SHP77 (cell line): ENCODE measurements at regions not wholly inside any gene's neighbourhood (a gene's known extent, or its start where the extent isn't known, plus 50 kb on each side); places are given as distances from the start of the nearest gene placed in this dataset.
"Not testable (repeated sequence)": the region's sequence is repeated elsewhere in the genome, so short reads cannot be mapped to it uniquely, and the experiment has no call there.

Source experiments
- DNase-seq, 2 experiments: peaks; one replicate each; lab custom pipeline; 2025; lab: John Stamatoyannopoulos, UW

DNA sequence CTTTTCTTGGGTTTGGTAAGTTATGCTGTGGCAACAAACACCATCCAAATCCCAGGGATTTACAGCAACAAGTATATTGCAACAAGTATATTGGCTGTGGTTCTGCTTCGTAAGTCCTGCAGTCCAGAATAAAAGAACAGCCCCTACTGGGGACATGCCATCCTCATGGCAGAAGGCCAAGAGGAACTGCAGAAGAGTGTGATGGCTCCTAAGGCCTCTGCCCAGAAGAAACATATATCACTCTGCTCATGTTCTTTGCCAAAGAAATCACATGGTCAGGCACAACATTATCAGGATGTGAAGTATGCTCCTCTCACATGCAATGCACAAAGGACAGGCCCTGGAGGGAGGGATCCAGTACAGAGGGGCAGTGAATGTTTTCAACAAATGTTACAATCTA lies 159.6 kb upstream of the TAS2R1 start:
- DNase-seq: no peak

DNA sequence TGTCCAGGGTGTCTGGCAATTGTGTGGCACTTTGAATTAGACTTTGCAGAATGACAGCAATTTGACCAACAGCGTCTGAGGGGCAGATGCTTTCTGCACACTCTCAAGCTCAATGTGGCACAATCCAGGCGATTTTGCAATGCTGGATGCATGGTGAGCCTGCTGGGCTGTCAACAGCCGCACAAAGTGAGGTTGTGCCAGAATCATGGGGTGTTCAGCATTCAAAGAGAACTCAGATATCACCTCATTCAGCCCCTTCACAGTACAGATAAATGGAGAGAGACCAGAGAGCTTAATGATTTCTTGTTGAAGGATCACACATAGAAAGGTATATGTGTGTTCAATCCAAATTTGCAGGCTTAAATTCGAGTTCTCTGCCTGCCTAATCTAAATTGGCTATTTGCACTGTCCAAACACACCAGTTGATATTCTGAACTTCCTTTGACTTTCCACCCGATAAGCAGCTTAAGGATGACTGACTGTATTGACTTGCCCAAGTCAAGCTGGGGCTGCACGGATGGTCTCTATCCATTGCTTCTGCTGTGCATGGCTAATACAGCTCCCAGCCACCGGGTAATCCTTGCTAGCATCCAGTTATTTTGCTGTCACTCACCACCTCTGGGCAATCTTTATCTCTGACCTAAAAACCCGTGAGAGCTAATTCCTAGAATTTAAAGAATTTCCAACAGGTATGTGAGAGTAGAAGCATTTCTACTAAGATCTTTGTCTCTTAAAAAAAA lies 157.9 kb upstream of the TAS2R1 start:
- no peak for DNase-seq

DNA sequence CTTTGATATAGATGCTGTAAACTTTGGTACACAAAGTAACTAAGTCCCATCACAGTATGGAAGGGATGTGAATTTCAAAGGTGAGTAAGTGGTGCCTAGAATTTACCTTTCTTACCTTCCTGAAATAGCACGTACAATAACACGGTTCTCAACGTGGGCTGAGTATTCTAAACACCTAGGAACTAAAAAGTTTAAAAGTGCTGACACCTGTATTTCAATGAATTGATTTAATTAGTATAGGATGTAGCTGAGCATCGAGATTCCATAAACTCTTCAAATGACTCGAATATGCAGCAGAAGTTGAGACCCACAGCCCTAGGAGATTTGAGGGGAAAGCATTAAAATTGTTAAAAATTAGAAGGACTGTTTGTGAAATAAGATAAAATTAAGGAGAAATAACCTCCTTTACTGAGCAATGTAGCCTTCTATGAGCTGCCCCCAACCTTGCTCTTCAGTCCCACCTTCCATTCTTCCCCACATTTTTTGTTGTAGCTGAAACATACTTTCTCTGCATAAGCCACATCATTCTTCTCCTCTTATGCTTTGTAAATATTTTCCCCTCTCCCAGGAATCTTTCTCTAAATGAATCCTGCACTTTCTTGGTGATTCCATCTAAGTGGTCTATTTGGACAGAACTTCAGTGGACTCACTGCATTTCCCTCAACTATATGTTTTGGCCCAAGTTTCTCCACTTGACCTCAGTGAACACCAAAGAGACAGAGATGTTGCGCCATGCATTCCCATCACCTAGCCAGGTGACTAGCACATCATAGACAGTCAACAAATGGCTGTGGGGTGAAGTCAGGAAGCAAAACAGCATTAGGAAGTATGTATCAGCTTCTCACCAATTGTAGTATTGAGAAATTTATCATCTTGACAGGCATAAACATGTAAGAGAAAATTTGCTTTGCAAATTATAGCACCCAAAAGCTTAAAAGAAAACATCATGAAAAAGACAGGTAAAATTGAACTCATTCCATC lies 156.5 kb upstream of the TAS2R1 start:
- DNase-seq: no peak

DNA sequence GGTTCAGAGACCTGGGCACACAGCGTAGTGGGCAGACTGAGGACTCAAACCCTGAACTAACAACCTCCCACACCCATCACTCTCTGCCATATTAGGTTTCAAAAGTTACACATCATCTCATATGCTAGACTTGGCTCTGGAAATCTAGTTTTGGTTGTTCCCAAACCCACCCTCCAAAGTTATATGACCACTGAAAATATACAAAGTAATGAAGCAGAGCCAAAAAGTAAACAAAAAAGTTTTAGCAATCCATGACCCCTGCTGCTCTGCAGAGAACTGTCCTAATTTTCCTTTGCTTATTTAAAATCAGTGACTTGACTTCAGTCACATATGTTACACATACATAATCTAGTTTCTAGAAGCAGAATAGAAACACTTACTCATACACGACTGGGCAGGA lies 155.6 kb upstream of the TAS2R1 start:
- DNase-seq: no peak

DNA sequence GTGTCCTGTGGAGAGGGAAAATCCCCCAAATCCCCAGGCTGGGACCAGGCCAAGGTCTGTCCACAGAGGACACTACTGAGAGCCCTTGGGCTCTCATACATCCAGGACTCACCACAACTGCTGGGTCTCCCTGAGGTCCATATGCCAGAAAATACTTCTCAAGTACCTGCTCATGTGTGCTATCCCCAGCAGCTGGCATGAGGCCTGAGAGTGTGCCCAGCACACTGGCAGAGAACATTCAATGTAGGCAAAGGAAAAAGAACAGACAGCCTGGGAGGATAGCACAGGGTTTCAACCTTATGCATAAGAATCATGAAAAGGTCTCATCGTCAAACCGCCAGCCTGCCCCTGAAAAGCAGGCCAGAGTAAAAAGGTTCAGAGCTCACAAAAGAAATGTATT lies 154.1 kb upstream of the TAS2R1 start:
- DNase-seq: no peak

DNA sequence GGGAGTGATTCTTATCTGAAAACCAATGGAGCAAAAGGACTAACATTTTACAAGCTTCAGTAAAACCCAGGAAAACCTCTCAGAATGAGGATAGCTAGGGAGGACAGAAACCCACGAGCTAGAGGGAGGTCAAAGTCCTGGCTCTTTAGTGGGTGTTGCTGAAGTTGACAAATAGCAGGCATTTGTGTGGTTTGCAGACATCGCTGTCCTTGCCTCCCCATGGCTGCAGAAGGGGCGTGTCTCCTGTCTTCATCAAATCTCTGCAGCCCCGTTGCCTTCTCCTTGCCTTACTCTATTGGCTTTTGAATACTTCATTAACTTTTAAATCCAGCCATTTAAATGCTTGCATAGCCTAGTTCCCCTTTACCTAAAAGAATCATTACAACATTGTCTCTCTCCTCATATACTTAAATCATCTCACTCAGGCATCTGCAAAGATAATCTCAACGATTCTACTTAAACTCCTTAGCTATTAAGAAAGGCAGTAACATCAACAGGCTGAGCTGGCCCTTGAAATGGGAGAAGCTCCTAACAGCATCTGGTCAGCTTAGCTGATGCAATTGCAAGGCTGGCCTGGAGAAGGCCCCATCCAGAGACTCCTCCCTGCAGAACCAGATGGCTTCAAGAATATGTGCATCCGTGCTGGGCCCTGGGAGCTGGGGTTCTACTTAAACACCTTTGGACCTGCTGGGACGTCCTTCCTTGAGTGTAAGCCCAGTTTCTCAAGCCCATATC lies 152.8 kb upstream of the TAS2R1 start:
- DNase-seq: no peak

DNA sequence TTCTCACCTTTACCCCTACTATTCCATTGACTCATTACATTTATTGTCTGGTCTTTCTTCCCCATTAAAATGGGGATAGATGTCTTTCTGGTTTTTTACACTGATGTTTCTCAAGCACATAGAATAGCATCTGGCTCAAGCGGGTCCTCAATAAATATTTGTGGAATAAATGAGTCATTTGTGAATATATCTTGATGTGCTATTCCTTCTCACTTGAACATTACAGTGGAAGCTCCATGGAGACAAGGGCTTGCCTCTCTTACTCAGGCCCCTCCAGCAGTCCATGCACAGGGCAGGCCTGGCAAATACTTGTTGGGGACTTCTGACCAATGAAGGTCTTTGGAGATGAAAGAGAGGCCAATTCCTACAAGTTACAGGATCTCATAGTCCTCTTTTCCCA lies 151.7 kb upstream of the TAS2R1 start:
- DNase-seq: no peak

DNA sequence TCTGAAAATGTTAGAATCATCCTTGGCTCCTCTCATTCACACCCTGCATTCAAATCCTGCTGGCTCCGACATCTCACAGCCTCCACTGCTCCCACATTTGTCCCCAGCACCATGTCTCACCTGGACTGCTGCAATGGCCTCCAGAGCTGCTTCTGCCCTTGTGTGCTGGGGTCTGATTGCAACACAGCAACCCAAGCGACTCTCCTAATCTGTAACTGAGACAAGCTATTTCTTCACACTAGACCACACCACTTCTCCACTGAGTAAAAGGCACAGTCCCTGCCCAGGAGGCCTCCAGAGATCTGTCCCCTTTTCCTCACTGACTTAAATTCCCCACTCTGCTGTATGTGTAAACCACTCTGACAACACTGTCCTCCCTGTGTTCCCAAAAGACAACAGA lies 151.1 kb upstream of the TAS2R1 start:
- no peak for DNase-seq

DNA sequence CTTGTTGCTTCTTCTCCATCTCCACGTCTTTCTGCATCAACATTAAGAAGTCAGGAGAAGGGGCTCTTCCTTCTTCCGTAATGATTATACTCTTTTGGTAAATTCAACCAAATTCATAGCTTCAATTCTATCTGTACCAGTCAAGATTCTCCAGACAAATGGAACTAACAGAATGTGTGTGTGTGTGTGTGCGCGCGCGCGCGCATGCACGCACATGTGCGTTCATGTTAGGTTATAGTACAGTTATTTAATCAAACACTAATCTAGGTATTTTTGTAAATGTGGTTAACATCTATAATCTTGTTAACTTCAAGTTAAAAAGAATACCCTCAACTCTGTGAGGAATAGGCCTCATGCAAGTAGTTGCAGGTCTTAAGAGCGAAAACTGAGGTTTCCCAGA lies 150.3 kb upstream of the TAS2R1 start:
- no peak for DNase-seq

DNA sequence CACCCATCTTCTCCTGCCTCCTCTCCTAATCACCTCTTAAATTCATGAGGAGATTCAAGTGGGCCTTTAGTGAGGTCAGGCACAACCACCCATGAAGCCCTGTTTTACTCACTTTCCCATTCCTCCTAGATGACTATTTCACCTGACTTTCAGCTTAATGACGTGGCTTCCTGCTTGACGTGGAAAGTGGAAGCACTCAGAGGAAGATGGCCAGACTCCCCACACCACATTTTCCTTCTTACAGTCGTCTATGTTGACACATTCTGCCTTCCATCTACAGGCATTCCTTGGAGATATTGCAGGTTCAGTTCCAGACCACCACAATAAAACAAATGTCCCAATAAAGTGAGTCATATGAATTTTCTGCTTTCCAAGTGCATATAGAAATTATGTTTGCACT lies 146.4 kb upstream of the TAS2R1 start:
- DNase-seq: no peak

DNA sequence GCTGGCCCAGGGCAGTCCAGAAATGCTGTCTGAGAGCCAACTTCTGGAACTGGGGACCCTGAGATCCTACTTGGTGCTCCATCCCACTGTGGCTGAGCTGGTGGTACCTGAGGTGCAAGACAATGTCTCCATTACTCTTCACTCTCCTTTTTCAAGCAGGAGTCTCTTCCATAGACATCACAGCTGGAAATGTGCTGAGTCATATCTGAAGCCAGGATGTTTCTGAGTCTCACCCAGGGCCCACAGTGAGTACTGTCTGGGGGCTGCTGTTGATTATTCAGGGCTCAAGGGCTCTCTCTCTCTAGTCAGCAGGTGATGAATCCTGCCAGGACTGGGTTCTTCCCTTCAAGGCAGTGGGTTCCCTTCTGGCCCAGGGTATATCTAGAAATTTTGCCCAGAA lies 145.2 kb upstream of the TAS2R1 start:
- no peak for DNase-seq

DNA sequence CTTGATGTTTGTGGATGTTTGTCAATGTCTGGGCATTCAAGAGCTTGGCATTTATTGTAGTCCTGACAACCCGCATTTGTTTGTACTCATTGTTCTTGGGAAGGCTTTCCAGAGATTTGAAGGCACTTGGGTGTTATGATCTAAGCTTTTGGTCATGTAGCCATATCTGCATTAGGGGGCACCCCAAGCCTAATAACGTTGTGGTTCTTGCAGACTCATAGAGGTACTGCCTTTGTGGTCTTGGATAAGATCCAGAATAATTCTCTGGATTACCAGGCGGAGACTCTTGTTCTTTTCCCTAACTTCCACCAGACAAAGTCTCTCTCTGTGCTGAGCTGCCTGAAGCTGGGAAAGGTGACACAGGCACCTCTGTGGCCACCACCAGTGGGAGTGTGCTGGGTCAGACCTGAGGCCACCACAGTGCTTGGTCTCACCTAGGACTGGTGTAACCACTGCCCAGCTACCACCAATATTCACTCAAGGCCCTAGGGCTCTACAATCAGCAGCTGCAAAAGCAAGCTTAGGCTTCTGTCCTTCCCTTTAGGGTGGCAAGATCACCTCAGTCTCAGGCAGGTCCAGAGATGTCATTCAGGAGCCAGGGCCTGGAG lies 144.4 kb upstream of the TAS2R1 start:
- no peak for DNase-seq

DNA sequence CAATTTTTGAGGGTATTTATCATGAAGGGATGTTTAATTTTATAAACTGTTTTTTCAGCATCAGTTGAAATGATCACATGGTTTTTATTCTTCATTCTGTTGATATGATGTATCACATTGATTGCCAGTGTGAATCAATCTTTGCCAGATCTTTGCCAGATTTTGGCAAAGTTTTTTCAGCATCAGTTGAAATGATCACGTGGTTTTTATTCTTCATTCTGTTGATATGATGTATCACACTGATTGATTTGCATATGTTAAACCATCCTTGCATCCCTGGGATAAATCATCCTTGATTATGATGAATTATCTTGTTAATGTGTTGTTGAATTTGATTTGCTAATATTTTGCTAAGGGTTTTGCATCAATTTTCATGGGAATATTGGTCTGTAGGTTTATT lies 140.9 kb upstream of the TAS2R1 start:
- no peak for DNase-seq

DNA sequence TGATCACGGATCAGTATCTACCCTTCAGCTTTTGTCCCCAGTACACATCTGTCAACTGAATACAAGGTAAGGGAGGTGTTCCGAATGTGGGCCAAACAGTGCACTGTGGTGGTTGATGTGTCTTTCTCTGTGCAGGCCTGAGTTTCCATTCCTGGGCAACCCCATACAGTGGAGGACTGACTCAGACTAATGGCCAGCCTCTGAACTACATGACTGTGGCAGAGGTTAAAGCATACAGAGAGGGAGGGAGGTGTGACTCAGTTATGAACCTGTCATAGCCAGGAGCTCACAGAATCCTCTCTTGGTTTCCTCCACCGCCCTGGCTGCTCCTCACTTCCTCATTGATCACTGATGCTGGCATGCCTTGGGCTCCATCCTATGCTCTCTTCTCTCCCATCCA lies 136.4 kb upstream of the TAS2R1 start:
- no peak for DNase-seq

DNA sequence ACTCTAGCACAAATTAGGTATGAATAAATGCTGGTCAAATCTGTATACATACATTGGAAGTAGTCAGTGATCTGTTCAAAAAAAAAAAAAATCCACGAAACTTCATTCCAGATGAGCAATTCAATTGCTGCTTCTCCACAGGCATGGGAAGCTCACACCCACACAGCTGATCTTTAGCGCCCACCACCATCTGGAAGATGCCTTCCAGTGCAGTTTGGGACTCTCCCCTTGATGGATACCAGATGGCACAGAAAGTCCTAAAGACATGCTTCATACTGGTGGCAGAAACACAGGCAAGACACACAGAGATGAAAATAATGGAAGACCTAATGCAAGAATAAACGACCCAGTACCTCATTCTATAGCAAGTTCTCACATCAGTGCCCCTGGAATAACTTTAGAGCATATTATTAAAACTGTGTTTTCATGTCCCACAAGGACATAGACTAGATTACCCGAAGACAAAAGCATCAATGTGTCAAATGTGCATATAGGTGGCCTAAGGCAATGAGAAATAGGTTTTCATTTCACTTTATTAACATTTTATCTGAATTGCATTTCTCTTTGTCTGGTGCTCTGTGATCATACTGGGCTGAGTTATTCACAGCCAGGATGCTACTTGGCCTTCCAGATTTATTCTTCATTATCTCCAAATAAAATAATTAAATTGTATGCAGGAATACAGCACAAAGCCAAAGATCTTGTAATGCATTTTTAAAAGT lies 135.4 kb upstream of the TAS2R1 start:
- no peak for DNase-seq

DNA sequence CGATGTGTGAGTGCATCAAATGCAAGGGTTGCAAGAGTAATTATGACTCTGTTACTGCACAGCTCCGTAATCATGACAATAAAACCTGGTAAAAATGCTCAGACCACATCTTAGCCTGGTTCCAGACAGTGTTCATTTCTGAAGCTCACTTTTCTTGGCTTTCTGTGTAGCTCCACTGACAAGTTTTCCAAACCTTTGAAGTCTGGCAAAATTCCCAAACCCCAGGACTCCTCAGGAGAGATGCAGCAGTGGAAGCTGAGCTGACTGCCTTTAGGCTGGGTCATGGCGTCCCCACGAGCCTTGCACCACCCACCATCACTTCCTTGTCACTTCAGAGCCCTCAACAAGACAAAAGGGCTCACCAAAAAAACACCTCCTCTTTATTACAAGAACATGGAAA lies 131.6 kb upstream of the TAS2R1 start:
- no peak for DNase-seq

DNA sequence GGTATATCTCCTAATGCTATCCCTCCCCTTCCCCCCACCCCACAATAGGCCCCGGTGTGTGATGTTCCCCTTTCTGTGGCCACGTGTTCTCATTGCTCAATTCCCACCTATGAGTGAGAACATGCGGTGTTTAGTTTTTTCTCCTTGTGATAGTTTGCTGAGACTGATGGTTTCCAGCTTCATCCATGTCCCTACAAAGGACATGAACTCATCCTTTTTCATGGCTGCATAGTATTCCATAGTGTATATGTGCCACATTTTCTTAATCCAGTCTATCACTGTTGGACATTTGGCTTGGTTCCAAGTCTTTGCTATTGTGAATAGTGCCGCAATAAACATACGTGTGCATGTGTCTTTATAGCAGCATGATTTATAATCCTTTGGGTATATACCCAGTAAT lies 122.5 kb upstream of the TAS2R1 start:
- not testable (repeated sequence) for DNase-seq

DNA sequence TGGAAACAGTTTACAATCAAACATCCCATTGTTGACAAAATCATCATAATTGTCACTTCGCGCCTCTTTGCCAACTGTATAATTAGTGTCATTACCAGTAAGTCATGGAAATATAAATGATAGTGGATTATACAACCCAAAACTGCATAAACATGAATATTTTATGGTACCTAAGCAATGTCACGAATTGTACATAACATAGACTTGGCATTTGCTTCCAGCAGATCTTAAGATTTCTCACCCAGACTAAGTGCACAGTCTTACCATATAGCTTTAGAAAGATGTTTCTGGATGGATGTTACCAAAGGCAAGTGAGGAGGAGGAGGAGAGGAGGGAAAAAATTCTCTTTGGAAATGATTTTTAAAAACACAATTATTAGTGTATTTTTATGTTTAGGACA lies 113.4 kb upstream of the TAS2R1 start:
- no peak for DNase-seq

DNA sequence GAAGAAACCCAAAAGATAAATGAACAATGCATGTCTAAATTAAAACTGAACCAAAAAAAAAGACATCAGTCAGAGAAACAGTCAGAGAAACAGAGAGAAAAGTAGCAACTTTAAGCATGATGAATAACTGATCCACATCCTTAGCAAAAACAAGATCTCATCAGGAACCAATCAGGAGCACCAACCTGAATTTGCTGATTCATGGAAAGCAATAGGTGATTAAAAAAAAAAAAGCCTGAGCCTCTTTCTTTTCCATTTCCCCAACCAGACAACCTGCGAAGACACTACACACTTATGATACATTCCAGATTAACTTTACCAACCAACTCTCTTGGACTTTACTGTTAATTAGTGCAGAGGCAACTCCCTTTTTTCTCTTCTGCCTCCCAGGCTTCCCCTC lies 112.7 kb upstream of the TAS2R1 start:
- no peak for DNase-seq

DNA sequence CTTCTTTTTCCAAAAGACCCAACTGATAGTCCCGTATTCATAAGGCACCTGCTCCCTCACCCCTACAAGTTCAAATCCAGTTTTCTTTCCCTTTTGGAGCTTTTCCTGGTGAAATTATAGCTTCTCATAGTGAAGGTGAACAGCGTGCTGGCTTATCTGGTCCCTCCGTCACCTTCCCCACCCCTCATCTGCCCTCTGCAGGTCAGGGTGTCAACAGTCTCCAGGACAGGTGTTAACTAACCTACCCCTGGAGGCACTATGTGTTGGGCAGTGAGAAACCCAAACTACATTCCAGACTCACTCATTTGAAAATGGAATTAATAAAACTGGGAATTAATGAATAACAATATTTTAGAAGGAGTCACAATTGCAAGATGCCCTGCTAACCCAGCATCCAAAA lies 109.0 kb upstream of the TAS2R1 start:
- no peak for DNase-seq

DNA sequence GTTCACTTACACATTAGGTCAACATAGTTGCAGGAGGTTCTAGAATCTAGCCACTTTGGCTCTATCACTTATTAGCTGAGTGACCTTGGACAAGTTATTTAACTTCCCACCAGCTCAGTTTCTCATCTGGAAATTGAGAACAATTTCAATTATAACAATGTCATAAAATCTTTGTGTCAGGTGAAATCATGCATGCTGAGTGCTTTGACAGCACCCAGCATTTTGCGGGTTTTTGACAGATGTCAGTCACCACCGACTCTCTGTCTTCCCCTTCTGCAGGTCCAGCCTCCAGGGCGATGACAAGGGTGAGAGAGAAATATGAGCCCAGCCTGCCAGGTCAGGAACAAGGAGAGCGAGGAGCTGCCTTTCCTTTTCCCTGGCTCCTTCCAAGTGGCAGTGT lies 107.1 kb upstream of the TAS2R1 start:
- no peak for DNase-seq

DNA sequence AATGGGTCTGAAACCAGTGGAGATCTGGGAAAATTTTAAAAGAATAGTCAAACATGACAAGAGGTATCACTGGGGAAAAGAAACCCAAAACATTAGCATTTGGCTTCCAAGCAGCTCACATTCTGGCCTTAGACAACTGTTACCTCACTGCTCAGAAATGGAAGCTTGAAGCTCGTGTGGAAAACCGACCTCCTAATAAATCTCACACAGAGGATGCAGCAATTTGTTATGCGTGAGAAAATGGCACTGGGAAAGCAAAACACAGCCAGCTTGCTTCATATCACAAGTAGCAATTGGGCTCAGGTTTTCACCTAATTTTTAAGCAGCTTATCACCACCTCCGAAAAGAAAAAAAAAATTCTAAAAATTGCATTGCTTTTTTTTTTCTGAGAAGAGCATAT lies 103.3 kb upstream of the TAS2R1 start:
- DNase-seq: no peak
